ENCODE measurements at regions not wholly inside any gene's neighbourhood (a gene's known extent, or its start where the extent isn't known, plus 50 kb on each side); places are given as distances from the start of the nearest gene placed in this dataset.

GRCh38 chr15:95935852-95936251 is 394.6 kb upstream of the NR2F2 start:
- Histone ChIP-seq H3K79me2 (ENCODE audit: insufficient read depth, low read length) (no peaks in the 10 kb centered on the region), H3K4me2 (ENCODE audit: low read depth, low read length) (no peak overlapping the region), H3K9ac (ENCODE audit: insufficient read depth, low read depth, low read length) (no peak overlapping the region), H2AFZ (ENCODE audit: low read length) (no peak overlapping the region), H3K27me3 (ENCODE audit: control insufficient read depth in 1 of 2, insufficient read depth in 2 of 2, low read length in 2 of 2) (no peaks in the 10 kb centered on the region; a peak in 1 of 5 replicates), H3K36me3 (replicated peaks in 1 of 2; ENCODE audit: control insufficient read depth in 1 of 2, insufficient read depth in 2 of 2, low read length in 2 of 2) (no peaks in the 10 kb centered on the region), H3K9me3 (ENCODE audit: low read length) (no peaks in the 10 kb centered on the region), H3K4me3 (replicated peaks in 1 of 3; ENCODE audit: insufficient read depth in 1 of 3, low read depth in 2 of 3, low read length in 3 of 3) (no peak overlapping the region), H4K20me1 (ENCODE audit: insufficient read depth, low read length) (no peaks in the 10 kb centered on the region), H3K27ac (ENCODE audit: extremely low read length, insufficient read depth, low read length) (no peak overlapping the region), H3K4me1 (ENCODE audit: insufficient read depth, low read length) (no peaks in the 10 kb centered on the region)
- BruUV-seq (replicated peaks), result no TSS peak
- FAIRE-seq (no peak), ATAC-seq (no peak), DNase-seq (ENCODE audit: low spot score) (no peak)
- WGBS (ENCODE audit: low lambda C conversion rate), result 12% methylated on average over 2 of the region's 2 CpGs
- TF ChIP-seq HIVEP1 (CRISPR knock-in tag; IDR thresholded peaks at IDR 0.05) (no peak), MBD4 (IDR thresholded peaks at IDR 0.05; ENCODE audit: borderline replicate concordance, low read length) (no peak), KAT7 (CRISPR knock-in tag; IDR thresholded peaks at IDR 0.05; ENCODE audit: borderline replicate concordance) (no peak), KDM1A (CRISPR knock-in tag; IDR thresholded peaks at IDR 0.05) (no peak), ZNF788 (CRISPR knock-in tag; IDR thresholded peaks at IDR 0.05; ENCODE audit: borderline replicate concordance) (no peak), ZNF256 (CRISPR knock-in tag; conservative IDR thresholded peaks at IDR 0.05) (no peak), AHDC1 (CRISPR knock-in tag; IDR thresholded peaks at IDR 0.05; ENCODE audit: borderline replicate concordance) (no peak), ZEB1 (IDR thresholded peaks at IDR 0.05; ENCODE audit: insufficient replicate concordance, low read depth) (no peak), U2AF1 (optimal IDR thresholded peaks at IDR 0.05; ENCODE audit: low read depth, low read length) (no peak), TRAFD1 (CRISPR knock-in tag; IDR thresholded peaks at IDR 0.05; ENCODE audit: borderline replicate concordance) (no peak), EEA1 (CRISPR knock-in tag; IDR thresholded peaks at IDR 0.05; ENCODE audit: borderline replicate concordance) (no peak), FOXA3 (CRISPR knock-in tag; IDR thresholded peaks at IDR 0.05) (no peak), MTF2 (CRISPR knock-in tag; IDR thresholded peaks at IDR 0.05; ENCODE audit: borderline replicate concordance) (no peak), HMGA1 (CRISPR knock-in tag; conservative IDR thresholded peaks at IDR 0.05) (no peak), CREB3 (CRISPR knock-in tag; IDR thresholded peaks at IDR 0.05) (no peak), ZNF773 (CRISPR knock-in tag; IDR thresholded peaks at IDR 0.05; ENCODE audit: borderline replicate concordance) (no peak), TCF7 (IDR thresholded peaks at IDR 0.05; ENCODE audit: low read depth) (no peak)
- intact Hi-C loops (cut with micrococcal nuclease; ENCODE audit: unreplicated experiment), result no loop called here
- ChIA-PET CTCF (ENCODE audit: low intra/inter-chr PET ratio, low total read pairs) (no interaction called here), POLR2A (no interaction called here)
- in situ Hi-C loops (cut with HindIII; ENCODE audit: extremely low pct_ligation_motif_present, low pct_unique_long_range_greater_than_20kb), result no loop called here
